ENCODE measurements at regions not wholly inside any gene's neighbourhood (a gene's known extent, or its start where the extent isn't known, plus 50 kb on each side); places are given as distances from the start of the nearest gene placed in this dataset.

- no peak overlapping the region for H3K4me3 ChIP-seq (ENCODE audit: low read depth, low read length)
- no peaks in the 10 kb centered on the region for H3K36me3 ChIP-seq (ENCODE audit: control insufficient read depth, insufficient read depth, low read length)
- no peak for DNase-seq (ENCODE audit: low read depth)
- no peak for TF ChIP-seq CTCF (IDR thresholded peaks at IDR 0.05; ENCODE audit: insufficient read depth, low read length, poor library complexity, severe bottlenecking)
- no peaks in the 10 kb centered on the region for H3K27me3 ChIP-seq (ENCODE audit: control insufficient read depth, insufficient read depth, low read length)
These were observed 51.4 kb upstream of the SOX2 start for GRCh38 chr3:181660337-181660736.

- no peak overlapping the region for H3K4me3 ChIP-seq (ENCODE audit: low read depth, low read length)
- H3K27me3 ChIP-seq (ENCODE audit: control insufficient read depth, insufficient read depth, low read length): no peaks in the 10 kb centered on the region
- no peak for DNase-seq (ENCODE audit: low read depth)
- no peaks in the 10 kb centered on the region for H3K36me3 ChIP-seq (ENCODE audit: control insufficient read depth, insufficient read depth, low read length)
- TF ChIP-seq CTCF (IDR thresholded peaks at IDR 0.05; ENCODE audit: insufficient read depth, low read length, poor library complexity, severe bottlenecking): no peak
These were observed 74.3 kb upstream of the SOX2 start for GRCh38 chr3:181637456-181637855.

- no peak for DNase-seq (ENCODE audit: low read depth)
These were observed 74.7 kb upstream of the SOX2 start for GRCh38 chr3:181637056-181637455.

GRCh38 chr3:181635141-181635540 lies 76.6 kb upstream of the SOX2 start:
- no peak overlapping the region for H3K4me3 ChIP-seq (ENCODE audit: low read depth, low read length)
- TF ChIP-seq CTCF (IDR thresholded peaks at IDR 0.05; ENCODE audit: insufficient read depth, low read length, poor library complexity, severe bottlenecking): no peak
- DNase-seq (ENCODE audit: low read depth): no peak
- H3K36me3 ChIP-seq (ENCODE audit: control insufficient read depth, insufficient read depth, low read length): no peaks in the 10 kb centered on the region
- no peaks in the 10 kb centered on the region for H3K27me3 ChIP-seq (ENCODE audit: control insufficient read depth, insufficient read depth, low read length)

More at GRCh38 chr3:181637056-181637455, 74.7 kb upstream of the SOX2 start:
- Histone ChIP-seq H3K36me3 (ENCODE audit: control insufficient read depth, insufficient read depth, low read length) (no peaks in the 10 kb centered on the region), H3K27me3 (ENCODE audit: control insufficient read depth, insufficient read depth, low read length) (no peaks in the 10 kb centered on the region), H3K4me3 (ENCODE audit: low read depth, low read length) (no peak overlapping the region)
- no peak for TF ChIP-seq CTCF (IDR thresholded peaks at IDR 0.05; ENCODE audit: insufficient read depth, low read length, poor library complexity, severe bottlenecking)

GRCh38 chr3:181633556-181633955 lies 78.2 kb upstream of the SOX2 start:
- Histone ChIP-seq H3K36me3 (ENCODE audit: control insufficient read depth, insufficient read depth, low read length) (no peaks in the 10 kb centered on the region), H3K27me3 (ENCODE audit: control insufficient read depth, insufficient read depth, low read length) (no peaks in the 10 kb centered on the region), H3K4me3 (ENCODE audit: low read depth, low read length) (no peak overlapping the region)
- no peak for TF ChIP-seq CTCF (IDR thresholded peaks at IDR 0.05; ENCODE audit: insufficient read depth, low read length, poor library complexity, severe bottlenecking)
- no peak for DNase-seq (ENCODE audit: low read depth)

- DNase-seq (ENCODE audit: low read depth): no peak
- Histone ChIP-seq H3K4me3 (ENCODE audit: low read depth, low read length) (no peak overlapping the region), H3K36me3 (ENCODE audit: control insufficient read depth, insufficient read depth, low read length) (no peaks in the 10 kb centered on the region), H3K27me3 (ENCODE audit: control insufficient read depth, insufficient read depth, low read length) (no peaks in the 10 kb centered on the region)
- TF ChIP-seq CTCF (IDR thresholded peaks at IDR 0.05; ENCODE audit: insufficient read depth, low read length, poor library complexity, severe bottlenecking): no peak
These were observed 79.8 kb upstream of the SOX2 start for GRCh38 chr3:181631901-181632300.

Measured in kidney epithelial cell (primary cell).